GM19395 (cell line): ENCODE measurements at regions not wholly inside any gene's neighbourhood (a gene's known extent, or its start where the extent isn't known, plus 50 kb on each side); places are given as distances from the start of the nearest gene placed in this dataset.
A peak's percentile ranks its signal among the peaks of the same experiment; 100 is the strongest.

ENCODE experiments used
- ATAC-seq: cut with Tn5 transposase; IDR thresholded peaks from one replicate; pipeline ENCODE4 v1.9.1; 2021; ENCODE audit warnings: mild to moderate bottlenecking, moderate library complexity; ENCODE audit not compliant: unreplicated experiment

DNA sequence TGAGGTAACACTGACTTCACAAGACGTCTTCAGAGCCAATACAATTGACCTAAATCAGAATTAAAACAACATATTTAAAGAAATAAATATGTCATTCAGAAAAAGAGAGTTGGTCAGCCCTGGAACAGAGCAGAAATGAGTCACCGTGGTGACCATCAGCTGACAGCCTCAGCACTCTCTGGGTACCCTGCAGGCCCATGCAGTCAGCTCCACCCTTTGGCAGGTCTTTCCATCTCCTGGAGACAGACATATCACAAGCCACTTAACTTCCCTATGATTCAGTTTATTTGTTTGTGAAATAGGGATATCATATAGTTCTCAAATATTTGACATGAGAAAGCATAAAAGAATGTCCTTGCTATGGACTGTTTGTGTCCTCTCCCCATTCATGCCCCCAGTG lies 151.6 kb upstream of the MEF2C start:
- no peak for ATAC-seq

DNA sequence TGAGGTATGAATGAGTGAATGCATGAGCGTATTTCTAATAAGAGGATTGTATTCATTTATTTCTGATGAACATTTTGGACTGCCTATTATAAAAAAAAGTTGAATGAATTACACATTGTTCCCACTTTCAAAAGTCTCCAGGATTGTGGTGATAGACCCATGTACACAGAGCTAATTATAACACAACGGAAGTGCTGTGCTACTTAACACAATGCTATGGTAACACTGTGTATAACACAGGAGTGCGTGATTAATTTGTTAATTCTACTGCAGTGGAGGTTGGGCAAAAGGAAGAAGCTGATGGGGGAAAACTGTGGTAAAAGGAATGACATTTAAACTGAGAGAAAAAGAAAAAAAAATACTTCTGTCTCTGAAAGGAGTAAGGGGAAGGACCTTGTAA lies 147.8 kb upstream of the MEF2C start:
- no peak for ATAC-seq

DNA sequence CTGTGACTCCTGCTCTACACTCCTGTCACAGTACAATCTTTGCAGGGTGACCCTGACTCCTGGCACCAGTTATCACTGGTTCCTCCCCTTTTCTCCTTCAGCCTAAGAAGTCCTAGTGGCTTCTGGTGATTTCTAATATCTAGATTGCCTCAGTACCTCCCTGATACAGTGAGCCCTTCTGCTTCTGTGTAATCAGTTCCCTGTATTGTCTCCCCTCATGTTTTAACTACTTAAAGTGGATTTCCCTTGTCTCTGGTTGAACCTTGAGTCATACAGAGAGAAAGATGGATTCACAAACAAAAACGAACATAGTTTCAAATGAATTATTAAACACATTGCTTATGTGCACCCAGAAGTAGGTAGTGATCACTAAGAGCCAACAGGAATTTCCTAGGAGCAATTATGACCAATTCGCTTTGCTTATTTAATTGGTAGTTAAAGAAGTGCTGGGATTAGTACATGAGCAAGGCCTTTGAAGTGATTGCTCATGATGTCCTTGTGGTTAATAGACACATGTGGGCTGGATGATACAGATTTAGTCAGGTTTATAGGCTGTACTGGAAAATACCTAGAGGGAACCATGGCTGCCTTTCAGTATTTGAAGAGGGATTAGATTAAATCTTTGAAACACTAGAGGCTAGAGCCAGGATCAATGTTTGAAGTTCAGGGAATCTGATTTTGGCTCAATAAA lies 145.8 kb upstream of the MEF2C start:
- no peak for ATAC-seq

DNA sequence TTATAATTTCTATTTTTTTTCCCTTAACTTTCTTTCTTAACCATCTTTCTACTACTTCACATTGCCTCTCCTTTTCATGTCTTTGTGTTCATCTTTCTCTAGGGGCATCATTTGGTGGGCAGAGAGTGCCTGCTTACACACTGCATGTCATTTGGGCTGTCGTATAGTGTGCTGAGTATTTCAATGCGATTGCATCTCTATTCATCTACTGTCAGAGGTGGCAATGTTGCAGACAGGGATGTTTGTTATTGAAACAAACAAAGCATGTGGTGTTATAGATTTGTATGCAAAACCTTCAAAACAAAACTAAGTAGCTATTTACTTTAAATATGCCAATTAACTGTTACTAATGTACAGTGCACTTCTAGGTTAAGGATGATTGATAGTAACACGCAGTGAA lies 141.1 kb upstream of the MEF2C start:
- no peak for ATAC-seq

DNA sequence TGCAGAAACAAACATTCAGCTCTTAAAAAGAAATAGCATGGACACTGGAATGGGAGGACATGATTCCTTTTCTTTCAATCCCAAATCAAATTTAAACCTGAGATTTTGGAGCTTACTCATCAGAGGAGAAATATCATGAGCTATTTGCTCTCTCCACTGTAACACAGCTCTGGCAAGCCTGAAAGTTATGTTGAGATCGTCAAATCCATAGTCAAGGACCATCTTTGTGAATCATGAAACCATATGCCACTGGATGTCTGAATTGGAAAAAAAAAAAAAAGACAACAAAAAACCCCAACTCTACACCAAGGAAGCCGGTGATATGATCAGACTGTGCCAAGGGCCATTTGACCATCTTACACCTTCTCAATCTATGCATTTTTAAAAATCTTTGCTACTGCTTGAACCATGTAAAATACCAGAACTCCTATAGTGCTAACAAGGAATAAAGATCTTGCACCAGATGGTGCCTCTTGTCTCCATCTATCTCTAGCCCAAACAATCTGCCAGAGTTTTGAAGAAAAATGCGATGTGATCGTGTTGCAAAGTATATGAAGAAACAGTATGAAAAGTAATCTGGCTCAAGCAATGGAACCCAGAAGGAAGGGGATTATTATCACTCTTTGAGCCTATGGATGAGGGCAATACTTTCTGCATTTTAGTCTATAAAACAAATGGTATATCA lies 138.1 kb upstream of the MEF2C start:
- no peak for ATAC-seq

DNA sequence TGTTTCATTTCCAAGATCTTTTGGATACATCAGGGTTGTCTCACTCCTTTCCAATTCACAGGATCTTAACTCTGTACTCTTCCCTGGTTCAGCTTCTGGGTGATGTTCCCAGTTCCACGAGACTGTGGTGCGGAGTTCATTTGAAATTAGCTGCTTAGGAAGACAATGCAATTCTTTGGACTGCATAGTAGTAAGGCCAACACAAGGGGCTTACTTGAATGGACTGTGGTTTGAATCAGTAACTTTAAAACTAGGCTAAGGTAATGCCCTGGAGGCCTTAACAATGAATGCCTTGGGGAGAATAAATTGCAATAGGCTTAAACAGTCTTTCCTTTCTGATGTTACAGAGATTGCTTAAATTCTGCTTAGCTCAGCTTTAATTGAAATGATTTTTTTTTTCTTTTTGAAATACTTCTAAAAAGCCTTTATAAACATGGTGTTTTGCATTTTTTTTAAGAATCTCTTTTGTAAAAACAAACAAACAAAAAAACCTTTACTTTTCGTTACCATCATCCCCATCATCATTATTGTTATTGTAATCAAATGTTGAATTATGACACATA lies 133.8 kb upstream of the MEF2C start:
- no peak for ATAC-seq

DNA sequence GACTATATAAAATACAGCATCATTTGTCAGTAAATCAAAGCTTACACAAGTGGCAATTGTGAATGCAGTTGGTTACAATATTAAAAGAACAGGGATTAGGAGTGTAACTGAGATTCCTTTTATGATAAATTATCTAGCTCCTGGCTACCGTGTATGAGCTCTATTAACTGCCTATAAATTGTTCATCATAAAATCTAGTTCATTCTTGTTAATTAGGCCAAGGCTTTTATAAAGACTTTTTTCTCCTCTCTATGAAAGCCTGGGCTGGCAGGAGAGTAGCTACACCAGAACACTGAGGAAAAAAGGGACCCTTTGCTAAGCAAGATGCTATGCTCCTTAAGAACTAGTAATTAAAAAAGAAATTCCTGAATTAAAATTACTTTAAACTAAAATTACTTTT lies 132.4 kb upstream of the MEF2C start:
- ATAC-seq = no peak

DNA sequence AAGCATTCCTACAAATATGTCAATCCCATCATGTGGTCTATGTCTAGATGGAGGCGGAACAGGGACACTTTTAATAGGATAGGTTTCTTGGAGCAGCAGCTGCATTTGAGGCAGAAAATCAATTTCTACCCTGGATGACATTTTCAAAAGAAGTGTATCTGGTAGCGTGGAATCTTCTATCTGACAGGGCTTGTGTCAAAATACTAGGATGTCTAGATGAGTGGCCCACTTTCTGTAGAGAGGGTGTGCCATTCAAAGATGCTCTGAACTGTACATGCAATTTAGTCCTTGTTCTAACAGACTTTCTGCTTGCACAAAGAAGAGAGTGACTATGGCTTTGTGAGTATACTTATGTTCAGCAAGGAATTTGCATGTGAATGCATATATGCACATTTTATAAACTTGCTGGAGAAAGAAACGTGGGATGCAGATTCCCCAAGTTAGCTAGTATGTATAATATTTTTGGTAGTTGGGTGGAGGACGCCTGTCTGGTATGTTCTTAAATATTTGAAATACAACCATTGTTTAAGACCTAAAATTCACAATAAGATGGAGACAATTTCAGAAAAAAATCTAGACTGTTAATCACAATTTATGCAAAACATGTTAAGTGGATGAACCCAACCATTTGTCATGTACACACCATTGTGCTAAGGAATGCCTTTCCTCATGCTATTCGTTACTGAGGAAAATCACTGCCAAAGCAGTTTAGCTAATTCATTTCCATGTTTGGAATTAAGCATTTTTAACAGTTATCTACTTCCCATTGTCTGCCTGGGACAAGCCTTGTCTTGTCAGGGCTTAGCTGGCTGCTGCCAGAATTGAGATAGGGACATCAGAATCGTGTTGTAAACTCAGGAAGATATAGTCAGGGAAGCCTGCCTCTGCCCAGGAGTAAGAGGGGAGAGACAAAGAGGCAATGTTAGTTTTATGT lies 129.1 kb upstream of the MEF2C start:
- ATAC-seq = no peak

DNA sequence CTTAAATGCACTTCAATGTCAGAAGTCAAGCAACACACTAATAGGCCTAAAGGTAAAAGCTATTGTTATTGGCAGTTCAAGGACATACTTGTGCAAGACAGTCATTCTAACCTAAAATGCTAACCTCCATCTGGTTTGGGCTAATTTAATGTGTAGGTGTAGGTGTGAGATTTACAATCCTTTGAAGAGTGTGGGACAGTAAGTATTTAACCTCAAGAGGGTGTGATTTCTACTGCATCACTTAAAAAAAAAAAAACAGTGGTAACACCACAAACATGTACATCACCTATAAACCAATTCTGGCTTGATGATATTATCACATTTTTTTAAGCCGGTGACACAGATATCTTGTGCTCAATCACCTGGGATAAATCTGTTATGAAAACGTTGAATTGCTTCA lies 127.5 kb upstream of the MEF2C start:
- no peak for ATAC-seq

DNA sequence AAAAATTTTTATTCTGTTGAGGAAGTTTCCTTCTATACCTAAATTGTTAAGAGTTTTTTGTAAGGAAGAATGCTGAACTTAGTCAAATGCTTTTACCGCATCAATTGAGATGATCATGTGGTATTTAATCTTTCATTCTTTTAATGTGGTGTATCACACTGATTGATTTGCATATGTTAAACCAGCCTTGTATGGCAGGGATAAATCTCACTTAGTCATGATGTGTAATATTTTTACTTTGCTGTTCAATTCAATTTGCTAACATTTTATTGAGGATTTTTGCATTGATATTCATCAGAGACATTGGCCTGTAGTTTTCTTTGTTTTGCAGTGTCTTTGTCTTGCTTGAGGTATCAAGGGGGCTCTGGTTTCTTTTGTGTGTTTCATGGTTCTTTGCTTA lies 125.3 kb upstream of the MEF2C start:
- no peak for ATAC-seq

DNA sequence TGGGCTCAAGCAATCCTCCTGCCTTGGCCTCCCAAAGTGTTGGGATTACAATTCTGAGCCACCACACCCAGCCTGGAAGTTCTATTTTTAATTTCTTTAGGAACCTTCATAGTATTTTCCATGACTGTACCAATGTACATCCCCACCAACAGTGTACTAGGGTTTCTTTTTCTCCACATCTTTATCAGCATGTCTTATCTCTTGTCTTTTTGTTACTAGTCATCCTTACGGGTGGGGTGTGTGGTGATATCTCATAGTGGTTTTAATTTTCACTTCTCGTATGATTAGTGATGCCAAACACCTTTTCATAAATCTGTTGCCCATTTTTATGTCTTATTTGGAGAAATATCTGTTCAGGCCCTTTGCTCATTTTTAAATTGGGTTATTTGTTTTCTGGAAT lies 123.0 kb upstream of the MEF2C start:
- ATAC-seq = no peak

DNA sequence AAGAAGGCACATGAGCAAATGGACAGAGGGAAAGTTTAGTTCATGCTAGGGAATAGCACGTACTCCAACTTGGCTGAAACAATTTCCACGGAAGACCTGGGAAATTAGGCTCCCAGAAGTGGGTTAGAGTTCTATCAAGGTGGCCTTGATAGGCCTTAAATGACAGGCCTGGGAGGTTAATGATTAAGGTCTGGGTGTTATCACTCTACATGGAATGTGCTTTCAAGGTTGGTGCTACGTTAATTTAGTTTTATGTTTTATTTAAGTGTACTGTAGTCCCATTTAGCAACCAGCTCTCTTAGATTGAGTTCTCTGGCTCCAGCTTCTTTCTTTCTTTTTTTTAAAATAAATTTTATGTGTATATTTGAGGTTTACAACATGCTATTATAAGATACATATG lies 121.4 kb upstream of the MEF2C start:
- ATAC-seq = no peak

DNA sequence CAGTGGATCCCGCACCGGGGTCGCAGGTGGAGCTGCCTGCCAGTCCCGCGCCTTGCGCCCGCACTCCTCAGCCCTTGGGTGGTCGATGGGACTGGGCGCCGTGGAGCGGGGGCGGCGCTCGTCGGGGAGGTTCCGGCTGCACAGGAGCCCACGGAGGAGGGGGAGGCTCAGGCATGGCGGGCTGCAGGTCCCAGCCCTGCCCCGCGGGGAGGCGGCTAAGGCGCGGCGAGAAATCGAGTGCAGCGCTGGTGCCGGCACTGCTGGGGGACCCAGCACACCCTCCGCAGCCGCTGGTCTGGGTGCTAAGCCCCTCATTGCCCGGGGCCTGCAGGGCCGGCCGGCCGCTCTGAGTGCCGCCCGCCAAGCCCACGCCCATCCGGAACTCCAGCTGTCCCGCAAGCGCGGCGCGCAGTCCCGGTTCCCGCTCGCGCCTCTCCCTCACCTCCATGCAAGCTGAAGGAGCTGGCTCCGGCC lies 120.6 kb upstream of the MEF2C start:
- ATAC-seq = no peak

DNA sequence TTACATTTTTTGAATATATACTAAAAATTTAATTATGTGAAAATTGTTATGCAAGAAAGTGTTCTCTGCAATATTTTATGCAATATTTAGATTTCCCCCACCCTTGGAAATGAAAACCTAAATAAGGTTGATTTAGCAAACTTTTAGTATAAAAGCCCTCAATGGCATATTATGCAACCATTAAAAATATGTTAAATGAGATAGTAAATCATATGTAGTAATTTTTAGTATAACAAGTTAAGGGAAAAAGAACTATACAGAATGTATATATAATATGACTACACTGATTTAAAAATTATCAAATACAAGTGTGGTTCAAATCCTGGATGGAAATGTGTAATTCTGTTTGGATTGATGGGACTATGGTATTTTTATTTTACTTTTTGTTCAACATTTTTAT lies 116.9 kb upstream of the MEF2C start:
- no peak for ATAC-seq

DNA sequence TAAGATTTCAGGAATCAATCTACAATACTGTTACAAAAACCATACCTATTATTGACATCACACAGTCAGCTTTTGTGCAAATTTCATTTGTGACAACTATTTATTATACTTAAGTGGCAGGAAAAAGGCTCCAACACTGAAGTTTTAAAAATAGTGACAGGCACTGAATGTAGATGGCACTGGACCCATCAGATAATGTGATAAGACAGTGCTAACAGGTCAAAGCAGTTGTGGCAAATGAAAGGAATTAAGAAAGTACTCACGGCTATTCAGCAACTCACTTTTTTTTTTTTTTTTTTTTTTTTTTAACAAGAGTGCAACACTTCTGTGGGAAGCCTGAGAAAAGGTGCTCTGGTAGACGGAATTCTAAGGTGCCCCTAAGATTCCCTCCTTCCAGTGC lies 115.0 kb upstream of the MEF2C start:
- no peak for ATAC-seq

DNA sequence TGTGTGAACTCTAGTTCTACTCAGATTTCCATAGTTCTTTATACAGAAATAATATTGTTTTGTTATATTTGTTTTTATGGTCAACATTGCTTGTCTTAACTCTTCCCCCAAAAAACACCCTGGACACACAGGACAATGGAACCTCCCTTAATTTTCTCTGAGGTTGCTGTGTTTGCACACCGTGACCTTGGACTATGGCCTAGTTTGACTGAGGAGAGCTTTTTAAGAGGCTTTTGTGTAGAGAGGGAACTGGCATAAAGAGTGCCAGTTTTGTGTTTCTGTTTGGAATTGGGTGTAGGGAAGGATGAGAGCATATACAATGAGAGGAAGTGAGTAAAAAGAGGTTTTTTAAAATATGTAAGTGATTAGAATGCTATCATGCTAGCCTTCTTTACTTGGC lies 101.1 kb upstream of the MEF2C start:
- no peak for ATAC-seq

DNA sequence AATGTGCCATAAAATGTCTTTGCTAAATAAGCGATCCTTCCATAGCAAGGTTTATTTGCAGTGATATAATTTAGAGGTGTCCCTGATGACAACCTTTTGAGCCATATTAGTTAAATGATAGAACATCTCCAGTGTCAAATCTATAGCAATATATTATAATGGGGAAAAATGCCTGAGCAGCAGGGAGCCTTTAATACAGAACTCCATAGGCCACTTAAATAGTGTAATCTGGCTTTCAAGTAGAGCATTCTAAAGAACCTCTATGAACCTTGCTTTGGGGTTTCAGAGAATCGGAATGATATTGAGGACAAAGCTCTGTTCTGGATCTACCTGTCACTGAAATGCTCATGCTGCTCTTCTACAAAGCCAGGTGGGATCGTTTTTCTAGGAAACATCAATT lies 96.7 kb upstream of the MEF2C start:
- peak; percentile 27 for ATAC-seq

DNA sequence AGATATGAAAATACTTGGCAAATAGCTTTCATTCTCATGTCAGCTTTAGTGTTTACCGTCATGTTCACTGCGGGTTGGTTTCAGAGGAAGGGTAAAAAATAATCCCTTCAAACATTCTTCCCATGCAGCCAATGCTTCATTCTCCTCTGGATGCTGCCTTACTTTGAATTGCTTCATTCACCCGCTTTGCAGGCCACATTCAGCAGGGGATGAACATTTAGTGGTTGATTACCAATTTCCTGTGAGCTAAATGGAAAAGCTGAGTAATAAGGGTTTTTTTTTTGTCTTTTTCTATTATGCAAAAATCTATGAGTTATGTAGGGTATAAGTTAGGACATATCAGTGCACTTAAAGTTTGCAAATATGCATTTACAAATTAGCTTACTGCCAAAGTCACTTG lies 96.3 kb upstream of the MEF2C start:
- peak; percentile 63 for ATAC-seq

DNA sequence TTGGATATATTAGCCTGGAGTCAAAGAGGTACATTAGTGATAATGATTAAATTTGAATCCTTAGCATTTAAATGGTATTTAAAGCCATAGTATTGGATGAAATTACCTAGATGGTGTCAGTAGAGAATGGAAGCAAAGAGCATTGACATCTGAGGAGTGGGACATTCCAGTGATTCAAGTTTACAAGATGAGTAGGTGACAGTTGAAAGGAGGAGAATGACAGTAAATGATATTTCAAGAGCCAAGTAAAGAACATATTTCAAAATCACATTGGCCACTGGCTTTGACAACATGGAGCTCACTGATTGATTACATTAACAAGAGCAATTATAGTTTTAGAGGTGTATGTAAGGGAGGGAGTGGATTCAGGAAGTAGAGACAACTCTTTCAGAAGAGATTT lies 93.9 kb upstream of the MEF2C start:
- no peak for ATAC-seq

DNA sequence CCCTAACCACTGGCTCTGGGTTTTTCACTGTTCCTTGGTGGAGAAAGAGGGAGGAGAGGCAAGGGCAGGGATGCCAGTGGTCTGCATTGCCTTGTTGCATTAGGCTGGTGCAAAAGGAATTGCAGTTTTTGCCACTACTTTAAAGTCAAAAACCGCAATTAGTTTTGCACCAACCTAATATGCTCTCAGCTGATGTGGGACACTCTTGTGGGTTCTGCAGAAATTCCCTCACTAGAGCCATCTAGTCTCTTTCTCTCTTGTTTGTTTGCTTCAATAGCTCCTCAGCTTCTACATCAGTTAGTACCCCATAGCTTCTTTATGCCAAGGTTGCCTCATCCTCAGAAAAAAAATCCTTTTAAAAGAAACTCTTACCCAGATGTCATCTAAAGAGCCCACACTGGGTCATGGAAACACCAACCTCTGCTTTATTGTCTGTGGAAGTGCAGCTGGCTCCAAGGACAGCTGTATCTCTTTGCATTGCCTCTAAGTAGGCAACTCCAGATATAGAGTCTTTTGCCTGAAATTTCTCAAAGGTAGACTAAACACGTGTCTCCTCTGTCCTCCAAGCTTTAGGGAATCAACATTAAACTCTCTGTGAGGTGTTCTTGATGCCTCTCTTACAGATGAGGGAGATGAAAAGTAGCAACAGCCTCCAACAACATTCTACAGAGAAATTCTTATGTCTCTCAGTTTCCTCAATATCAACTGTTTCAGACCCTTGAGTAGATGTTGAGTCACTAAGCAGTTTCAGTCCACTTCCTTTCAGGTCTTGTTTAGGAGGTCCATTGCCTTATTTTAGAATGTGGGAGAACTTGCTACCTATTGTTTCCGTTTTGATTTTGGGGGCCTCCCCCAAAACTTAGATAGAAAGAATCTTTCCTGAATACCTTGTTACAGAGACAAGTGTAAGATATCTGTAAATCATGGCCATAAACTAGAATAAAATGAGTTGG lies 84.9 kb upstream of the MEF2C start:
- ATAC-seq = peak; percentile 96
